ENCODE measurements at regions not wholly inside any gene's neighbourhood (a gene's known extent, or its start where the extent isn't known, plus 50 kb on each side); places are given as distances from the start of the nearest gene placed in this dataset.

DNA sequence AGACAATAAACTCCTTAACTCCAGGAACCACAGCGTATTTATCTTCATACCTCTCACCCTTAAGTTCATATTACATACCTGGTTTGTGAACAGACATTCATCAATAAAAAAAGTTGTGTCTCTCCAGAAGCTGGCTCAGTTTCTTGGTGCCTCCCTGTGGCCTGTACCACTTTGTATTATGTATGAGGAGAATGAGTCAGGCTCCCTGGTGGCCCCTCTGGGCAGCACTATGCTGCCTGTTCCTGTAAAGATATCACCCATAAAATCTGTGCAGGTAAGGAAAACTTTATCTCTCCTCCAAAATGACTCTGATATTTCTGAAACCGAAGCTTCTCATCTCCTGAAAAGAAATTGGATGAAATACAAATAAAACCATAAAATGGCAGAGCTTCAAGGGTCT is 198.4 kb upstream of the NT5C1B start:
- Mint-ChIP-seq H3K4me1 (peaks cover 61% of the 10 kb centered on the region), H3K27me3 (ENCODE audit: low read depth, poor library complexity) (no peaks in the 10 kb centered on the region), H3K36me3 (ENCODE audit: low read depth) (peaks cover 33% of the 10 kb centered on the region), H3K27ac (no peak overlapping the region), H3K9me3 (peaks cover 33% of the 10 kb centered on the region), H3K4me3 (no peak overlapping the region)
- TF ChIP-seq, protein P1, sequence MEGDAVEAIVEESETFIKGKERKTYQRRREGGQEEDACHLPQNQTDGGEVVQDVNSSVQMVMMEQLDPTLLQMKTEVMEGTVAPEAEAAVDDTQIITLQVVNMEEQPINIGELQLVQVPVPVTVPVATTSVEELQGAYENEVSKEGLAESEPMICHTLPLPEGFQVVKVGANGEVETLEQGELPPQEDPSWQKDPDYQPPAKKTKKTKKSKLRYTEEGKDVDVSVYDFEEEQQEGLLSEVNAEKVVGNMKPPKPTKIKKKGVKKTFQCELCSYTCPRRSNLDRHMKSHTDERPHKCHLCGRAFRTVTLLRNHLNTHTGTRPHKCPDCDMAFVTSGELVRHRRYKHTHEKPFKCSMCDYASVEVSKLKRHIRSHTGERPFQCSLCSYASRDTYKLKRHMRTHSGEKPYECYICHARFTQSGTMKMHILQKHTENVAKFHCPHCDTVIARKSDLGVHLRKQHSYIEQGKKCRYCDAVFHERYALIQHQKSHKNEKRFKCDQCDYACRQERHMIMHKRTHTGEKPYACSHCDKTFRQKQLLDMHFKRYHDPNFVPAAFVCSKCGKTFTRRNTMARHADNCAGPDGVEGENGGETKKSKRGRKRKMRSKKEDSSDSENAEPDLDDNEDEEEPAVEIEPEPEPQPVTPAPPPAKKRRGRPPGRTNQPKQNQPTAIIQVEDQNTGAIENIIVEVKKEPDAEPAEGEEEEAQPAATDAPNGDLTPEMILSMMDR (IDR thresholded peaks at IDR 0.05): no peak
- no peak for DNase-seq

GRCh38 chr2:18784245-18784644 is 194.9 kb upstream of the NT5C1B start:
- H3K9me3 Mint-ChIP-seq: peaks cover 33% of the 10 kb centered on the region
- no peaks in the 10 kb centered on the region for H3K27me3 Mint-ChIP-seq (ENCODE audit: low read depth, poor library complexity)
- TF ChIP-seq, protein P1 (IDR thresholded peaks at IDR 0.05): no peak
- peaks cover 54% of the 10 kb centered on the region for H3K4me1 Mint-ChIP-seq
- DNase-seq: no peak
- peaks cover 33% of the 10 kb centered on the region for H3K36me3 Mint-ChIP-seq (ENCODE audit: low read depth)
- H3K27ac Mint-ChIP-seq: no peak overlapping the region
- no peak overlapping the region for H3K4me3 Mint-ChIP-seq

GRCh38 chr2:18781541-18782280 is 192.3 kb upstream of the NT5C1B start:
- Mint-ChIP-seq H3K4me1 (peaks cover 66% of the 10 kb centered on the region), H3K27me3 (ENCODE audit: low read depth, poor library complexity) (no peaks in the 10 kb centered on the region), H3K27ac (peak overlapping the region; percentile 36), H3K4me3 (no peak overlapping the region), H3K36me3 (ENCODE audit: low read depth) (peaks cover 33% of the 10 kb centered on the region), H3K9me3 (peaks cover 33% of the 10 kb centered on the region)
- DNase-seq: no peak
- TF ChIP-seq, protein P1 (IDR thresholded peaks at IDR 0.05): no peak

GRCh38 chr2:18777250-18777812 is 188.0 kb upstream of the NT5C1B start:
- no peaks in the 10 kb centered on the region for H3K27me3 Mint-ChIP-seq (ENCODE audit: low read depth, poor library complexity)
- peak; percentile 21 for DNase-seq

DNA sequence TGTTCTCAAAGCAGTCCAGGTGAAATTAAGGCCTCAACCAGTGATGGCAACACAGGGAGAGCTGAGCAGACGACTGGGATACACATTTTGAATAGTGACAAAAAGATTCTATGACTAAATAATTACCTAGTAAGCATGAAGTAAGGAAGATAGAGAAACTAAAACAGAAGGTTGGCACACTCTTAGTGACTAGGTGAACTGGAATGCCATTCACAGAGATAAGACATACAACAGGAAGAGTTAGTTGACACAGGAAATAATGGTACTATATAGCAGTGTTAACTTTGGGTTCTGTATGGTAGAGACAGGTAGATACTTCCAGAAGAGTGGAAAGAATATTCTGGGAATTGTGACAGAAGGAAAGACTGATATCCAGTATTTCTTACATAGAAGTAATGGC is 181.8 kb upstream of the NT5C1B start:
- Mint-ChIP-seq H3K36me3 (ENCODE audit: low read depth) (peaks cover 62% of the 10 kb centered on the region), H3K4me3 (no peak overlapping the region), H3K27ac (no peak overlapping the region), H3K9me3 (peaks cover 61% of the 10 kb centered on the region), H3K4me1 (peaks cover 17% of the 10 kb centered on the region), H3K27me3 (ENCODE audit: low read depth, poor library complexity) (no peaks in the 10 kb centered on the region)
- DNase-seq: no peak
- TF ChIP-seq, protein P1 (IDR thresholded peaks at IDR 0.05): no peak

More at GRCh38 chr2:18777250-18777812, 188.0 kb upstream of the NT5C1B start:
- H3K36me3 Mint-ChIP-seq (ENCODE audit: low read depth): peaks cover 21% of the 10 kb centered on the region
- peaks cover 71% of the 10 kb centered on the region for H3K4me1 Mint-ChIP-seq
- TF ChIP-seq, protein P1 (IDR thresholded peaks at IDR 0.05): no peak
- peaks cover 16% of the 10 kb centered on the region for H3K9me3 Mint-ChIP-seq
- peak overlapping the region; percentile 14 for H3K4me3 Mint-ChIP-seq
- H3K27ac Mint-ChIP-seq: peak overlapping the region; percentile 66

- Mint-ChIP-seq H3K4me1 (peaks cover 29% of the 10 kb centered on the region), H3K27ac (peak overlapping the region; percentile 73), H3K36me3 (ENCODE audit: low read depth) (peaks cover 49% of the 10 kb centered on the region), H3K9me3 (peaks cover 53% of the 10 kb centered on the region), H3K4me3 (no peak overlapping the region), H3K27me3 (ENCODE audit: low read depth, poor library complexity) (no peaks in the 10 kb centered on the region)
- TF ChIP-seq, protein P1 (IDR thresholded peaks at IDR 0.05): no peak
- DNase-seq: no peak
Measured at GRCh38 chr2:18763338-18763737, 174.0 kb upstream of the NT5C1B start.

Measured in nephron progenitor cell (in vitro differentiated cells).